Left lobe of liver (tissue), 2 donors: ENCODE measurements at regions not wholly inside any gene's neighbourhood (a gene's known extent, or its start where the extent isn't known, plus 50 kb on each side); places are given as distances from the start of the nearest gene placed in this dataset.
A peak's percentile ranks its signal among the peaks of the same experiment; 100 is the strongest.
"Not testable (repeated sequence)": the region's sequence is repeated elsewhere in the genome, so short reads cannot be mapped to it uniquely, and the experiment has no call there.

Experiments
- ATAC-seq: fragments of 200-7000 bp; cut with Tn5 transposase; one replicate; pipeline ENCODE4 v1.9.1; 2020; ENCODE audit warnings: mild to moderate bottlenecking, moderate library complexity
- DNase-seq: peaks from one replicate; pipeline ENCODE4 v3.0.0-alpha.2; 2020; ENCODE audit warnings: low spot score
- donor health status: DM: no; HTN: no; CAD: no; lungs with moderate emphysema.
- donor health status: DM: no; HTN: yes; CAD: no.

DNA sequence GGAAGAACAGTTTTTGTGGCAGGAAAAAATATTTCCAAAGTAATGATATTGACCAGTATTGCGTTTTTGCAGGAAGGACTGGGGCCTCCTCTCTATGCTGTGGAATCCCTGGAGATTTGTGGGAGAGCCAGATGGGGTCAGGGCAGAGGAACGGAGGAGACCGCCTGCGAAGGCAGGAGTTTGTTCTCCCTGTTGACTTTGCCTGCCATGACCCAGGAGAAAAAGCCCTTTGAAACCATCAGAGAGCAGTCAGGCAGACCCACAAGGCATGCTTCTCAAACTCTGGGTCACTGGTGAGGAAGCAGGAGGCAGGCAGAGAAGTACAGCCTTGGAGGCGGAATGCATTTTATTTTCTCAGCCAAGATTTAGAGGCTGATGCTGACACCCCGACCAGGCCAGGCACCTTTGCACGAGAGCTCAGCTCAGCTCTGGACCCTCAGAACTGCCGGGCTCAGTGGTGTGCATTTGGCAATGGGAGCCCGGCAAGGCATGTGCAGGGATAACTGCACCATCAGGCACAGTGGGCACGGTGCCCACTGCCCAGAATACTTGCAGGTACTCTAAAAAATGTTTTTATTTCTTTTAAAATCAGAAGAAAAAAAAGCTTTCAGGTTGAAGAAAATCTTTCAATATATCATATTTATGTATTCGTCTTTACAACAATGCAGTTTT, 410.4 kb downstream of the RPS24 start:
- no peak for ATAC-seq
- DNase-seq = no peak

DNA sequence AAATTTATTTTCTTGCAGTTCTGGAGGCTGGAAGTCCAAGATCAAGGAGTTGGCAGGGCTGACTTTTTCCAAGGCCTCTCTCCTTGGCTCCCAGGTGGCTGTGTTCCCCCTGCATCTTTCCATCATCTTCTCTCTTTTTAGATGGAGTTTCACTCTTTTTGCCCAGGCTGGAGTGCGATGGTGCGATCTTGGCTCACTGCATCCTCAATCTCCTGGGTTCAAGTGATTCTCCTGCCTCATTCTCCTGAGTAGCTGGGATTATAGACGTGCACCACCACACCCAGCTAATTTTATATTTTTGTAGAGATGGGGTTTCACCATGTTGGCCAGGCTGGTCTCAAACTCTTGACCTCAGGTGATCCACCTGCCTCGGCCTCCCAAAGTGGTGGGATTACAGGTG, 411.1 kb downstream of the RPS24 start:
- ATAC-seq, DNase-seq: not testable (repeated sequence)

DNA sequence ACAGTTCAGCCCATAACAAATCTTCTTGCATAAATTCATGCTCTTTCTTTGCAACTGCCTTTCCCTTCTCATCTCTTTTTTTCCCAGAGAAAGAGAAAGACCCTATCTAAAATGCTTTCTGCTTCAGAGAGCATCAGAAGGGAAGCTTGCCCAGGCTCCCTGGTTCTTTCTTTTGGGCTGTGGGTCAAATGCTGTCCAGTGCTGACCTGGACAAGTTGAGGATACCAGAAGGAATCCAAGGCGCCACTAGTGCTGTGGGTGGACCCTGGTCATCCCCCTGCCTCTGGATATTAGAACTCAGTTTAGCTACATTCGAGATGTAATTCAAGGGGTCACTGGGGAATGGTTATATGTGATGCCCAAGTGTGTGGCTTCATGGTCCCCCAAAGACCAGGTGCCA, 411.6 kb downstream of the RPS24 start:
- ATAC-seq = no peak
- DNase-seq = no peak

DNA sequence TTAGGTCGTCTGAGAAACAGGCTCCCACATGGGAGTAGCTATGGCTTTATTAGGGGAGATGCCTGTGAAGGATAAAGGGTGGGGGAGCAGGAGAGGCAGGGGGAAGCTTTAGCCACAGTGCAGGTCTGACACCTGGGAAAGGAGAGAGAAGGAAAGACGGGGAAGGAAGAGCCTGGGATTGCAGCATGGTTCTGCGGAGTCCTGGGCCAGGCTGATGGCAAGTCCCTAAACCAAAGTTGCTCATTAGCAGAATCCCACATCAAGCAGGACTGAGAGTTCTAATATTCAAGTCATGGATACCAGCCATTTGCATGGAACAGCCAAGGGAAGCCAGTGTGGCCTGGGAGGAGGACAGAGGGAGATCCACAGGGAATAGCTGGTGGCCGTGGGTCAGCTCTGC, 414.8 kb downstream of the RPS24 start:
- no peak for DNase-seq
- no peak for ATAC-seq

DNA sequence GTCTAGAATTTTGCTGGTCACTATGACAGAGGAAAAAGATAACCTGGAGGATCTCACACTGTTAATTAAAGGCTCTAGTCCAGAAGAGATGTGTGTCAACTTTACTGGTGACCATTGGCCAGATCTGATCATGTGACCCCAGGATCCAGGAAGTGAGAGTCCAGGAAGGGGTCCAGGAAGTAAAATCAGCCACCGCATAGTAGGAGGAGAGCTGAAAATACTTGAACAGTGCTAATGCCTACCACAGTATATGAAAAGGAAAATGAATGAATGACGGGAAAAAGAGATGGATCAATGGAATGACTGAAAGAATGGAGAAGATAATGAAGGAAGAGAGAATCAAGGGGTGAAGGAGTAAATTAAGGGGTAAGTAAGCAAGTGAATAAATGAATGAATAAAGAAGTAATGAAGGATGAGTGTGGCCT, 415.3 kb downstream of the RPS24 start:
- DNase-seq (no peak), ATAC-seq (no peak)

DNA sequence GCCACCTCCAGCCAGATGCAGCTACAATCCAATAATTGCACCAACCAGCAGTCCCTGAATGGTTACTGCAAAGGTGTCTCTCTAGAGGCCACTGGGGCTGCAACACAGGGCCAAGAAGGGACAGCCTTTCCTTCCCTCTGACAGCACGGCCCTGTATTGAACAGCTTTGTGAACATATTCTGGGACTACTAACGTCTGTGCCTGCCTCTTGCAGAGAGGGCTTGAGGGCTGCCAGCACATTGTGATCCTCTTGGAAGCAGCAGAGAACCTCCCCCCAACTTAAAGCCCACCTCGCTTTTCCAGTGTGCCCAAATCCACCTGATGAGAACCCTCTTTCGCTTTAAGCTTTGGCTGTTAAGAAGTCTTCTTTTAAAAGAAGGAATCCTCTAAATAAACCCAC, 415.9 kb downstream of the RPS24 start:
- ATAC-seq (no peak), DNase-seq (no peak)

DNA sequence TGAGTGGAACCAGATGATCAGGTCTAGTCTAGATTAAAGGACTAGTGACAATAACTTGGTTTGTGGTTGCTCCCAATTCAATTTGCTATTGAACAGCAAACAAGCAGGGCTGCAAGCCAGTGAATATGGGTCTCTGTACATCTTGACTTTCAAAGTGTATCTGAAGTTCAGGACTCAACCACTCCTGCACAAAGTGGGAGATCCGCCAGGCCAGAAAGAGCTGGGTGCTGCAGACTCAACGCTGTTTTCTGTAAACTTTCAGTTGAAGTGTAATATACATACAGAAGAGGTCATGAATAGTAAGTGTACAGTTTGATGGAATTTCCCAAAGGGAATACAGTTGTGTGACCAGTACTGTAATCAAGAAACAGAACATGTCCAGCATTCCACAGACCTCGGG, 416.6 kb downstream of the RPS24 start:
- DNase-seq (no peak), ATAC-seq (no peak)

DNA sequence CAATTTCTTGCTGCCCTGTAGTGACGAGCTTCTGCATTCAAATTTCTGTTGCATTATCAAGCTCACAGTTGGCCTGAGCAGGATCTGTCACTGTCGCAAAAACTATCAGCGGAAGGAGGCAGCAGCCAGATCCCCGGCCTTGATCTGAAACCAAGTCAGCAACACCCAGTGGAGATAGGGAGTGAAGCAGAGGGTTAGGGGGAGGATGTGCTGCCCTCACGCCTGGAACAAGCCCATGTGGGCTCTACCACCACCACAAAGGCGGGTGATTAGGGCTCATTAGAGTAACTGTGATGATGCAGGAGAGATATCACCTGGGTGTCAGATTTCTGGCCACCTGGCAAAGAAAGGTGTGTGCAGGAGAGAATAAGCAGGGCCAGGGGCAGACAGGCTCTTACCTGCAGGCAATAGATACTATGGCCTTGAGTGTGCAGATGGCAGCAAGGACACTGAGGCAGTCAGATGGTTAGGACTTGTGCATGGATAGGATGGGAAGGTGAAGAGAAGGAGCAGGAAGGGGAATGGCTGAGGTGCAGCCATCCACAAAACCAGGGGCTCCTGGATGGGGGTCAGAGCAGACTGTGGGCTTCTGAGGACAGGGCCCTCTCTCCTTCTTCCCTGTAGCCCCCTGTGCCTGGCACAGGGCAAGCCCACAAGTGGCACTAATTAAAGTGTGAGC, 417.3 kb downstream of the RPS24 start:
- ATAC-seq = no peak
- no peak for DNase-seq

DNA sequence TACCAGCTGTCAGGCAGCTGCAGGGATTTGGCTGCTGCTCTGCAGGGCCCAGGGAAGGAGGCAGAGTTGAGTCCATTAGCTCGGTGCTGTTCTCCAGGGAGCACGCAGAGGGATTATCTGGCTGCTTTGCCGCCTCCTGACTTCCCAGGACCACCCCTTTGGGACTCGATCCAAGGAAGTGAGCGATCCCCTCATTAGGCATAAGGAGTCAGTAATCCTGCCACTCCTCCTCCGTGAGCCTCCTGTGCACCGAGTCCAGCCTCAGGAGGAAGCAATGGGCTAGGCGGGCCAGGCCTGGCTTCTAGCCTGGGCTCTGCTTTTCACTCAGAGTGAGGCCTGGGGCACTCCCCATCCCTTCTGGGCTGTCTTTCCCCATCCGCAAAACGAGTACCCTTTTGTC, 417.9 kb downstream of the RPS24 start:
- ATAC-seq (no peak), DNase-seq (no peak)

DNA sequence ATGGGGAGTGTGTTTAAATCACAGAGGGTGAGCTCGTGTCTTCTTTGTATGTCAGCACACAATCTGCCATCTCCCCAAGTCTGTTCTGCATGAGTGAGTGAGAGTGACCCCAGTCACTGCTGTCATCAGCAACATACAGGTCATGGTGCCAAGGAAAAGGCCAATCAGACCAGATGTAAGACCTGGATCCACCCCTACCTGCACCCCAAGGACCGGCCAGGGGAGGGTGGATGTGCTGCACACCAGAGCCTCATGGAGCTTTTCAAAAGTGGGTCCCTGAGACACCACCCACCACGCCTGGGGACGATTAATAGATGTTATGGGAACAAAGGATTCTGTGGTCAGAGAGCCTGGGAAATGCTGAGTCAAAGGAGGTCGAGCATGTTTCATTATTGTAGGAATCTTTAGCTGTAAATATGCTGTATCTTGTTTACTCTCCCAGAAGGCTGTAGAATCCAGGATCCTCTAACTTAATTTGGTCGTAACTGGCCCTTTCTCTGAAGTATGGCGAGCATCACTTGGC, 420.5 kb downstream of the RPS24 start:
- DNase-seq (no peak), ATAC-seq (no peak)

DNA sequence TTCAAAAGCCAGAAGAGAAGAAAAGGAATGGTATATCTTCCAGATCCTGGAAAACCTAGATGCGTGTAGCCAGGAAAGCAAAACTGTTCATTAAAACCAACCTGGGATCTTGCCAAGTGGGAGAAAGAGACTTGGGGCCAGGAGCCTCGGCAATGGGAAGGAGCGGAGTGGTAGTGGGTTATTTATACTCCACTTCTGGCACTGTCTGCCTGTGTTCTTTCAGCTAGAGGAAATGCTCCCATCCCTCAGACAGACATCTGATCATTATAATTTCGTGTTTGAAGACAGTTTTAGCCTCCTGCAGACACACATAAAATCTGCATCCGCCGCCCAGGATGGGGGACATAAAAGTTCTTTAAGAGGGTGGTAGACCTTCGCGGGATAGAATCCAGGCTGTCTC, 421.6 kb downstream of the RPS24 start:
- no peak for ATAC-seq
- no peak for DNase-seq

DNA sequence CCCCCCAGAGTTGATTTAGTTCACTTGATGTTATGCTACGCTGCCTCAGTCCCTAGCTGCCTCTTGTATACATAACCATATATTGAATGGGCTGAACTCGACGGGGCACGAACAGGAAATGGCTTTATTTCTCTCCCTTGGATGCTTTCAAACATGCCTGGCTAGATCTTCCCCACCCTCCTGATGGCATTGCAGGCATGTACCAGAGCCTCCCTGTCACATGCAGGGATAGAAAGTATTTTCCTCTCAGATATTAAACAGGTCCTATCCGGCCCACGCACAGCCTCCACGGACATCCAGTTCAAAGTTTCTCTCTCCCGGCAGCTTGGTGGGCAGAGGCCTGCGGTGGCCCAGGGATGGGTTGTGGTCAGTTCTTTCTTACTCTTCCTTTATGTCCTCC, 422.1 kb downstream of the RPS24 start:
- ATAC-seq = no peak
- DNase-seq = no peak

DNA sequence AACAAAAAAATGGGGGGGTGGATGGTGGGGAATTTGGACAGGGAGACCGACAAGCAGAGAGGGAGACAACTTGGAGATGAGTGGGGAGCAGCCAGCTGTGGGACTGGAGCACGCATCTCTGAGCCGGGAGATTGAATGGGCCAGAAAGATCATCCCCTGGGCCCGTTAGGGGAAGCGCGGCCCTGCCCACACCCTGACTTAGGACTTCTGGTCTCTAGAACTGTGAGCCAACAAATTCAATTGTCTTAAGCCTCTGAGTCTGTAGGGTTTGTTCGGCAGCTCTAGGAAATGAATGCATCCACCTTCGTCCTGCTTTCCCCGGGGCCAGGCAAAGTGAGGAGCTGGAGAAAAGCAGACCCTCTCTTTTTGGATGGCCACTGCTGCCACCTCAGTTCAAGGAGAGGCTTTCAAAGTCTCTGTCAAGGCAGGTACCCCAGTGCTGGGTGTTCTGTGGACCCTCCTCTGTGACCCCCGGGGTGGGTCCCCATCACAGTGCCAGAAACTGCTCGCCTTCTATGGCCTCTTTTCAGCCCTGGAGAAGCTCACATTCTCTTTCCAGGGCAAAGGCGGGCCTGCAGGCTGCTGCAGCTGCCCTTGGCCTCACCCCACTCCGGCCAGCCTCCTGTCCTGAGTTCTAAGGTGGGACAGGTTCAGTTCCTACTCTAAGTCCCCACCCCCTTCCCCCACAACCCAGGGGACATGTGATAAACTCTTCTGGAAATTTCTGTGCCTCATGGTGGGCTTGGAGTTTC, 423.2 kb downstream of the RPS24 start:
- no peak for ATAC-seq

DNA sequence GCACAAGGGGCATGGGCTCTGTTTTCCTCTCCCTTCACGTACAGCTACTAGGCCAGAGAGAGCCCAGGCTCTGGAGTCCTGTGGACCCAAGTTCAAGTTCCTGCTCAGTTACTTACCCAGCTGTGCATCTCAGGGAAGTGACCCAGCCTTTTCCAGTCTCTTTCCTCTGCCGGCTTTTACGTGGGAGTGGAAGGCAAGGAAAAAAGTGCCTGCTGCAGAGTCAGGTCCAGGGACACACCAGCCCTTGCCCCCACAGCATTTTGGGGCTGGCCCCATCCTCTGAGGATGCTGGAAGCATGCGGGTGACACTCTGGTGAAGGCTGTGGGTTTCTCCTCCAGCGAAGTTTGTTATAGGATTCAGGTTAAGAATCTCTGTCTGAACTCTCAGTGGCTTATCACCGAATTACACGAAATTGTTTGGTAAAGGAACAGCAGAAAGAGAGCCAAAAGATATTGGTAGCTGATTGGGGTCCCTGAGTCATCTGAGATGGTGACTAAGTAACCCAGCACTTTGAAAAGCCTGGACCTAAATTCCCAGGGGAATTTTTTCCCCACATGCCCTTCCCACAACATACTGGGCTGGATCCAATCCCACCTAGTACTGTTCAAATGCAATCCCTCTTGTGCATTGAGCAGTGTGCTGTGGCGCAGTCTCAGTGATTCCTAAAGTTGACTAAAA, 424.3 kb downstream of the RPS24 start:
- no peak for ATAC-seq

More for the DNA sequence above, 423.2 kb downstream of the RPS24 start:
- no peak for DNase-seq

DNA sequence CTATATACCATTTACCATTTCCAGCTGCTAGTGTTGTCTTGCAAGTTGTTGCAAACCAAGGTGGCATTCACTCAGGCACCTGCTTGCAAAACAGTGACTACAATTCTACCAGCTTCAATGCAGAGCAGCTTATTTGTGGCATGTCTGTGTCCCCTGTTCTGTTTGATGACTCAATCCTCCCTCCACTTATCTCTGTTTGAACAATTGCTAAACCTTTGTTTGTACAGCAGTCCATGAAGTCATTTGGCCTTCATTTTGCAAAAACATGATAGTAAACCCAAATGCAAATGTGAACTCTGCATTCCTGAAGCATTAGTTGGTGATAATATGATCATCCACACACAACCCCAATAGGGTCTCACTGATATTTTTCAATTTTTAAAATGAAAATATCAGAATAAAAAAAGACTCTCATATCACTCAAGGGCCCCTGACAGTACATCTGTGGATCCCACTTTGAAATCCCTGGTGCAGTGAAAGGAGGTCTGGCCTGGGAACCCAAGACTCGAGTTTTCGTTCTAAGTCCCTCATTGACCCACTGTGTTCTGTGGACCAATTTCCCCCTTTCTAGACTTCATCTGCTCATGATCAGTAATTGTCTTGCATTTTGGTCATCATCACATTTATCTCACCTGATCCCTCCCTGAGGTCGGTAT, 425.4 kb downstream of the RPS24 start:
- peak; percentile 64 for DNase-seq
- ATAC-seq = peak; percentile 93

More for the DNA sequence above, 424.3 kb downstream of the RPS24 start:
- no peak for DNase-seq

DNA sequence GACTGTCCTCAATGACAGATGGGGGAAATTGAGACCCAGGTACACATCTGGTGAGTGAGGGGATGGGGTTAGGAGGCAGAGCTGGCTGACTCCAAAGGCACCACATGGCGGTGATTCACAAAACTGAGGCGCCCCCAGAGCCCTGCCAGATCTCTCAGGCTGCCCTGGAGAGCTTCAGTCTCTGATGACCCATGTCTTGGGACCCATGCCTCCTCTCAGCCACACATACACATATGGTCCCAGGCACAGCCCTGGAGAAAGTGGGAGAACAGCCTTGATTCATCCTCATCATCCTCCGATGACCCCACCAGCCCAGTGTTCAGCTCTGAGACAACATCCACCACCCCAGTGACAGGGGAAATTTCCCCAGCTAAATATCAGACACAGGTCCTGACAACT, 426.0 kb downstream of the RPS24 start:
- ATAC-seq (no peak), DNase-seq (no peak)

DNA sequence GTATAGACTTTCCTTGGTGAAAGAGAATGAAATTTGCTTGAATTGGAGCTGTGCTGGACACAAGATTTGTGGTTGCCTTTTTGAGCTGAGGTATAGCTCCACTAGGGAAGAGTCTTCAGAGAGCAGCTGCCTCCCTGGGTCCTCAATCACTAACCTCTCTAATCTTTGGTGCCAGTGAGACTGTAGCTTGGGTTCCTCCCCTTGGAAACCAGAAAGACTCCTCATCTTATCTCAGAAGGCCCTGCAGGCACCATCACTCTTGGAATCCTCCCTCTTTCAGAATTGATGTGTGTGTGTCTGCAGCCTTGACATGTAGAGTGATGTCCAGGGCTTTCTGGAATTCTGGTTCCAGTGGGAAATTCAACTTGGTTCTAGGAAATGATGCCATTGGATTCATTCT, 426.5 kb downstream of the RPS24 start:
- ATAC-seq (no peak), DNase-seq (no peak)

DNA sequence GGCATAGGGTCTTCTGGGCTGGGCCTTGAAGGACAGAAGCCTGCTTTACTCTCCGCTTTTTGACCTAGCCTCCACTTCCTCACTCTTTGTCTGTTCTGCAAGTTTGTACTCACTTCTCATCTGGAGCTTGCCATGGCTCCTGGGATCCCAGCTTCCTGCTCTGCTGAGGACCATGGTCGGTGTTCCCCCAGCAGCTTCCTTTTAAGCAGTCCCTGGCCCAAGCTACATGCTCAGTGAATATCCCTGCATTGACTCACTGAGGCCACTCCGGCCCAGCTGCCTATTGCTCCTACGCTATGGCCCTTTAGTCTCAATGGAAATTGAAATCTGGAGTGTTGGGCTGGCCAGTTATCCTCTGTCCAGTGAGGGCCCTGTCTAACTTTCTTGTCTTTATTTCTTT, 427.7 kb downstream of the RPS24 start:
- no peak for DNase-seq
- no peak for ATAC-seq

DNA sequence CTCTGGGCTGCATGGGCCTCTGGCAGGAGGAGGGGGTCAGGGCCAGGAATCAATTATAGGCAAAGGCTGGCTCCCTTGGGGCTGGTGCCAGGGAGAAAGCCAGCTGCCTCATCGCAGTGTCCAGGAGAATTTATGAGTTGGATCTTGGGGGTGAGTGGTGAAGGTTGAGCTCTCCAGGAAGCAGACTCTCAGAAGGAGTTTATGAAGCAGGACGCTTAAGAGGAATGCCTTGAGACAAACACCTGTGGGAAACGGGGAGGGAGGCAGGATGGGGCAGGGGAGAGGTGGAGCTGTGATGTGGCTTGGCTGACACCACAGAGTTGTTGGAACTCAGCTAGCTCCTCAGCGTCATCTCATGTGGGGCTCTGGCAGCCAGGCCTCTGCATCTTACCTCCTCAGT, 428.5 kb downstream of the RPS24 start:
- ATAC-seq (no peak), DNase-seq (no peak)

DNA sequence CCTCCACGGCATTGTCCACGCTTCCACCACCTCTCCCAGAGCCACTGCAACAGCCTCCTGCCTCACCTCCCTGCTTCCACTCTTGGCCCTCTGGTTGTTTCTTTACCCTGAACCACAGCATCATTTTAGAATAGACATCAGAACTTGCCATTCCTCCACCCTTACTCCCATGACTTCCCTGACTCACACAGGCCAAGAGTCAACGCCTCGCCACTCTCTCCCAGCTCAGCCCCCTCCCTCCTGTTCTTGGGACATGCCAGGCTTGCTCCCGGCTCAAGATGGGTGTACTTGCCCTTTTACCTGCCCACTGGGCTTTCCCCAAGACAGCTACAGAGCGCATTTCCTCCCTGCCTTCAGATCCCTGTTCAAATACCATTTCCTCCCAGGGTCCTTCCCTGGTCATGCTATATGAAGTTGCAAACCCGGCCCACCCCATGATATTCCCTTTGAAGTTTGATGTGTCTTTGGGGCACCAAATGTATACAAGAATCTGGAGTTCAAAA, 429.1 kb downstream of the RPS24 start:
- ATAC-seq (no peak), DNase-seq (no peak)
